Activated T-helper 1 cell treated with anti-CD3 and anti-CD28 coated beads, Interleukin-12 subunit alpha, Interleukin-12 subunit beta, Interleukin-2, Interleukin-4 antibody, amounts not matched to agents 30 ng/mL and 10 ng/mL and 1 ng/mL, durations not matched to agents 14 hours and 24 hours and 36 hours (primary cell): ENCODE measurements at regions not wholly inside any gene's neighbourhood (a gene's known extent, or its start where the extent isn't known, plus 50 kb on each side); places are given as distances from the start of the nearest gene placed in this dataset.
"Not testable (repeated sequence)": the region's sequence is repeated elsewhere in the genome, so short reads cannot be mapped to it uniquely, and the experiment has no call there.

Source experiments
- DNase-seq: peaks from one replicate; pipeline ENCODE4 v3.0.0; 2021; ENCODE audit warnings: low spot score
- H3K27ac Mint-ChIP-seq: one replicate; pipeline ENCODE4 v1.8.0; 2021; ENCODE audit warnings: mild to moderate bottlenecking, mixed read lengths
- H3K27me3 Mint-ChIP-seq: one replicate; pipeline ENCODE4 v1.8.0; 2022; ENCODE audit warnings: mild to moderate bottlenecking, moderate library complexity, mixed read lengths; ENCODE audit not compliant: insufficient read depth
- H3K36me3 Mint-ChIP-seq: one replicate; pipeline ENCODE4 v1.8.0; 2021; ENCODE audit warnings: low read depth, mixed read lengths
- H3K4me1 Mint-ChIP-seq: one replicate; pipeline ENCODE4 v1.8.0; 2021; ENCODE audit warnings: low read depth, mixed read lengths
- H3K4me3 Mint-ChIP-seq: one replicate; pipeline ENCODE4 v1.8.0; 2021; ENCODE audit warnings: mild to moderate bottlenecking, moderate library complexity, mixed read lengths
- H3K9me3 Mint-ChIP-seq: one replicate; pipeline ENCODE4 v1.8.0; 2021; ENCODE audit warnings: mixed read lengths
- intact Hi-C: fragments of 100-400 bp; cut with micrococcal nuclease; formaldehyde crosslinking; loops from one replicate; pipeline ENCODE4 v1.15.1; 2024

DNA sequence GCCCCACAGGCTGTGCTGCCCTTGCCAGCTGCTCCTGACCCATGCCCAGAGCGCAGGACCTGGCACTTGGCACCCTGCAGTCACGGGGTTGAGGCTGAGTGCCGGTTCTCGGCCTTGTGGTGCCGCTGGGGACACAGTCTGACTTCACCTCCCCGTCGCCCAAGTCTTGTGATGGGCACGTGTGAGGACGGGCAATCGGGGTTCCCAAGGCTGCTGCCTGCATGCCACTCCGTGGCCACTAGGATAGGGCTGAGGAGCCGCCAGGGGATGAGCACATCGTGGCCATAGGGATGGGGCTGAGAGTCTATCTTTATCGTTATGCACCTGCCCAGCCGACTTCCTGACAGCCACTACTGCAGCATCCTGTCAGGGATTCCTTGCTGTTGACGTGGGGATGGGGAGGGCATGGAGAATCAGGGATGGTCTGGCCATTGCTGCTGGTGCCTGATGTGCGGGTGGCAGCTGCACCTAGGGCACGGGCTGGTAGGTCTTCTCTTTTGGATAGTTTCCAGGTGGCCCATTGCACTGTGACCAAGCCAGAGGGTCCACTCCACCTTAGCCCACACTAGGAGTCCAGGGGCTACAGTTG is 243.5 kb downstream of the FOXD4L6 start:
- H3K27ac Mint-ChIP-seq, H3K27me3 Mint-ChIP-seq, DNase-seq, intact Hi-C loops, H3K4me1 Mint-ChIP-seq, H3K36me3 Mint-ChIP-seq, H3K4me3 Mint-ChIP-seq: not testable (repeated sequence)
- peaks cover 73% of the 10 kb centered on the region for H3K9me3 Mint-ChIP-seq

DNA sequence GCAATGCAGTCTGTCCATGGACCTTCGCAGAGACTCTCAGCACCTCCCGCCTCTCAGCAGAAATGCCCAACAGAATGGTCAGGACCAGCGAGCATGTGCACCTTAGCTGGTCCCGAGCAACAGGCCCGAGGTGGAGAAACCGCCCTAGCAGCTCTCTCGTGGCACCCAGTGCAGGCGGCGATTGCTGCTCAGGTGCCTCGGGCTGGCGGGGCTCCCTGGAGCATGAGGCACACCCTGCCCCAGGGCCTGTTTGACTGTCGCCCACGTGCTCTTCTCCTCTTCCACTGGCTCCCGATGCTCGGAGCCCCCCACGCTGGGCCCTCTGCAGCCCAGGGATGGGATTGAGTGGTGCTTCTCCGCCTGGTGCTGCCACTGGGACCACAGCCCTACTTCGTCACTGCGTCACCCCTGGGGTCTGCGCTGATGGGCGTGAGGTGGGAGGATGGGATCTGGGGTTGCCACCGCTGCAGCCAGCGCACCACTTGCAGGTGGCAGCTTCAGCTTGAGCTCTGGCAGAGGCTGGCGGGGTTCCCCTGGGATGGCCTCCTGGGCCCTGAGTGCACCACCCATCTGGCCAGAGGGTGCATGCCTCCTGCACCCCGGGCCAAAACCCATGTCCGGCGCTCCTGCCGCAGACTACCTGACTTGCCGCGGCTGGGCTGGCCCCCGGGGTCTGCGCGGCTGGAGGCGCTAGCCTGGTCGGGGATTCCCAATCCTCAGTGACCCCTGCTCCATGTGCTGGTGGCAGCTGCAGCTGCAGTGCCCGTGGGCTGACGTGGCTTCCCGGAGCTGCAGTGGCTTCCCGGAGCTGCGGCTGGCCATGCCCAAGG is 244.2 kb downstream of the FOXD4L6 start:
- Mint-ChIP-seq H3K27me3 (no peaks in the 10 kb centered on the region), H3K4me3 (no peak overlapping the region), H3K9me3 (peaks cover 80% of the 10 kb centered on the region), H3K27ac (no peak overlapping the region), H3K36me3 (no peaks in the 10 kb centered on the region), H3K4me1 (no peaks in the 10 kb centered on the region)
- intact Hi-C loops = no loop called here
- no peak for DNase-seq

DNA sequence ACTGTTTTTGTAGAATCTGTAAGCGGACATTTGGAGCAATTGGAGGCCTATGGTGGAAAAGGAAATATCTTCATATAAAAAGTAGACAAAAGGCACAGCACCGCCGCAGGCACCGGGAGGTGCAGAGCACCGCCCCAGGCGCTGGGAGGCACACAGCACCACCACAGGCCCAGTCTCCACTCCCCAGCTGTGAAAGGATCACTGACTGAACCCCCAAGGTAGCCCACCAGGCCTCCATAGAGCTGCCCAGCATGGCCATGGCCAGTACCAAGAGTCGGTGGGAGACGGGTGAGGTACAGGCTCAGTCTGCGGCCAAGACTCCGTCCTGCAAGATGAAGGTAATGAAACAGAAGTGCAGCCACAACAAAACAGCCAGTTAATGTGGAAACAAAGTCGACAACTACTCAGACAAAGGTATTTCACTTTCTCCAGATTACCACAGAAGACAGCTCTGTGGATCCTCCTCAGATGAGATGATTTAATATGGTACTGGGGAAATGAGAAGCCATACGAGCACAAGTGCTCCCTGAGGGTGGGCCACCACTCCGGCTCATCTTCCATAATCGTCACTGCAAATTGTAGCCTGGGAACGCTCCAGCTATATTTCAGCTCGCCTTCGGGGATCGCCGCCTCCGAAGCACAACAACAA is 244.9 kb downstream of the FOXD4L6 start:
- H3K27ac Mint-ChIP-seq, H3K4me3 Mint-ChIP-seq, H3K27me3 Mint-ChIP-seq, DNase-seq, H3K36me3 Mint-ChIP-seq, intact Hi-C loops, H3K4me1 Mint-ChIP-seq: not testable (repeated sequence)
- H3K9me3 Mint-ChIP-seq = peaks cover 77% of the 10 kb centered on the region

DNA sequence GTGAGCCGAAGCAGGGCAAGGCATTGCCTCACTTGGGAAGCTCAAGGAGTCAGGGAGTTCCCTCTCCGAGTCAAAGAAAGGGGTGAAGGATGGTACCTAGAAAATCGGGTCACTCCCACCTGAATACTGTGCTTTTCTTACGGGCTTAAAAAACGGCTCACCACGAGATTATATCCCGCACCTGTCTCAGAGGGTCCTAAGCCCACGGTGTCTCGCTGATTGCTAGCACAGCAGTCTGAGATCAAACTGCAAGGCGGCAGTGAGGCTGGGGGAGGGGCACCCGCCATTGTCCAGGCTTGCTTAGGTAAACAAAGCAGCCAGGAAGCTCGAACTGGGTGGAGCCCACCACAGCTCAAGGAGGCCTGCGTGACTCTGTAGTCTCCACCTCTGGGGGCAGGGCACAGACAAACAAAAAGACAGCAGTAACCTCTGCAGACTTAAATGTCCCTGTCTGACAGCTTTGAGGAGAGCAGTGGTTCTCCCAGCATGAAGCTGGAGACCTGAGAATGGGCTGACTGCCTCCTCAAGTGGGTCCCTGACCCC is 254.7 kb downstream of the FOXD4L6 start:
- H3K36me3 Mint-ChIP-seq, H3K27me3 Mint-ChIP-seq, H3K4me1 Mint-ChIP-seq, H3K4me3 Mint-ChIP-seq, DNase-seq, H3K27ac Mint-ChIP-seq, intact Hi-C loops: not testable (repeated sequence)
- H3K9me3 Mint-ChIP-seq = peaks cover 70% of the 10 kb centered on the region

DNA sequence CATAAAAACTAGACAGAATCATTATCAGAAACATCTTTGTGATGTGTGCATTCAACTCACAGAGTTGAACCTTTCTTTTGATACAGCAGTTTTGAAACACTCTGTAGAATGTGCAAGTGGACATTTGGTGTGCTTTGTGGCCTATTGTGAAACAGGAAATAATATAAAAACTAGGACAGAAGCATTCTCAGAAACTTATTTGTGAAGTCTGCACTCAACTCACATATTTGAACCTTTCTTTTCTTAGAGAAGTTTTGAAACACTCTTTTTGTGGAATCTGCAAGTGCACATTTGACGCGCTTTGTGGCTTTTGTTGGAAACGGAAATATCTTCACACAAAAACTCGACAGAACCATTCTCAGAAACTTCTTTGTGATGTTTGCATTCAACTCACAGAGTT is 260.0 kb downstream of the FOXD4L6 start:
- peaks cover 60% of the 10 kb centered on the region for H3K9me3 Mint-ChIP-seq
- intact Hi-C loops, H3K4me3 Mint-ChIP-seq, H3K4me1 Mint-ChIP-seq, H3K27ac Mint-ChIP-seq, H3K36me3 Mint-ChIP-seq, DNase-seq, H3K27me3 Mint-ChIP-seq: not testable (repeated sequence)
